Smooth muscle cell (in vitro differentiated cells): ENCODE measurements at regions not wholly inside any gene's neighbourhood (a gene's known extent, or its start where the extent isn't known, plus 50 kb on each side); places are given as distances from the start of the nearest gene placed in this dataset.

Experiments
- DNase-seq: peaks from one replicate; lab custom pipeline; 2025; ENCODE audit not compliant: unreplicated experiment; lab: John Stamatoyannopoulos, UW
- H2AFZ ChIP-seq: fragments of 200-600 bp; sonication (generic); 2 replicates; pipeline ENCODE4 v1.6.0; 2016; ENCODE audit warnings: antibody characterized with exemption, low read depth, mild to moderate bottlenecking
- H3F3A ChIP-seq: fragments of 200-600 bp; sonication (generic); 2 replicates; pipeline ENCODE4 v1.6.0; 2017; ENCODE audit warnings: antibody characterized with exemption, low read depth
- H3K27ac ChIP-seq: fragments of 200-600 bp; sonication (generic); 2 replicates; pipeline ENCODE4 v1.5.1; 2016; ENCODE audit warnings: low read depth, mild to moderate bottlenecking
- H3K27me3 ChIP-seq: fragments of 200-600 bp; sonication (generic); 2 replicates; pipeline ENCODE4 v1.6.1; 2016; ENCODE audit warnings: low read depth, mild to moderate bottlenecking
- H3K36me3 ChIP-seq: fragments of 200-600 bp; sonication (generic); 2 replicates; pipeline ENCODE4 v1.5.1; 2016; ENCODE audit warnings: low read depth
- H3K4me1 ChIP-seq: fragments of 200-600 bp; sonication (generic); 2 replicates; pipeline ENCODE4 v1.5.1; 2016; ENCODE audit warnings: low read depth
- H3K4me2 ChIP-seq: fragments of 200-600 bp; sonication (generic); 2 replicates; pipeline ENCODE4 v1.6.0; 2016; ENCODE audit warnings: mild to moderate bottlenecking
- H3K4me3 ChIP-seq: fragments of 200-600 bp; sonication (generic); 2 replicates; pipeline ENCODE4 v1.5.1; 2016; ENCODE audit warnings: mild to moderate bottlenecking
- H3K79me2 ChIP-seq: fragments of 200-600 bp; sonication (generic); 2 replicates; pipeline ENCODE4 v1.6.0; 2016; ENCODE audit warnings: low read depth, mild to moderate bottlenecking
- H3K9ac ChIP-seq: fragments of 200-600 bp; sonication (generic); 2 replicates; pipeline ENCODE4 v1.6.0; 2016; ENCODE audit warnings: low read depth
- H3K9me3 ChIP-seq: fragments of 200-600 bp; sonication (generic); replicated peaks from 2 replicates; pipeline ENCODE4 v1.5.1; 2016; ENCODE audit warnings: low read depth
- H4K20me1 ChIP-seq: fragments of 200-600 bp; sonication (generic); 2 replicates; pipeline ENCODE4 v1.6.0; 2016; ENCODE audit warnings: low read depth
- WGBS: methylation state at CpG from one replicate; pipeline ENCODE4 v1.1.7; 2016; ENCODE audit warnings: low lambda C conversion rate; 5-methylcytosine and 5-hydroxymethylcytosine counted together
- TF ChIP-seq, protein P1 (sequence below): fragments of 200-600 bp; sonication (generic); IDR thresholded peaks from 2 replicates; pipeline ENCODE4 v1.5.1; 2017; ENCODE audit warnings: borderline replicate concordance, mild to moderate bottlenecking, antibody characterized with exemption; ENCODE audit not compliant: insufficient read depth, poor library complexity, severe bottlenecking

- no peaks in the 10 kb centered on the region for H3F3A ChIP-seq
- H3K4me2 ChIP-seq: no peak overlapping the region
- TF ChIP-seq, protein P1, sequence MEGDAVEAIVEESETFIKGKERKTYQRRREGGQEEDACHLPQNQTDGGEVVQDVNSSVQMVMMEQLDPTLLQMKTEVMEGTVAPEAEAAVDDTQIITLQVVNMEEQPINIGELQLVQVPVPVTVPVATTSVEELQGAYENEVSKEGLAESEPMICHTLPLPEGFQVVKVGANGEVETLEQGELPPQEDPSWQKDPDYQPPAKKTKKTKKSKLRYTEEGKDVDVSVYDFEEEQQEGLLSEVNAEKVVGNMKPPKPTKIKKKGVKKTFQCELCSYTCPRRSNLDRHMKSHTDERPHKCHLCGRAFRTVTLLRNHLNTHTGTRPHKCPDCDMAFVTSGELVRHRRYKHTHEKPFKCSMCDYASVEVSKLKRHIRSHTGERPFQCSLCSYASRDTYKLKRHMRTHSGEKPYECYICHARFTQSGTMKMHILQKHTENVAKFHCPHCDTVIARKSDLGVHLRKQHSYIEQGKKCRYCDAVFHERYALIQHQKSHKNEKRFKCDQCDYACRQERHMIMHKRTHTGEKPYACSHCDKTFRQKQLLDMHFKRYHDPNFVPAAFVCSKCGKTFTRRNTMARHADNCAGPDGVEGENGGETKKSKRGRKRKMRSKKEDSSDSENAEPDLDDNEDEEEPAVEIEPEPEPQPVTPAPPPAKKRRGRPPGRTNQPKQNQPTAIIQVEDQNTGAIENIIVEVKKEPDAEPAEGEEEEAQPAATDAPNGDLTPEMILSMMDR: no peak
- H3K4me3 ChIP-seq: no peak overlapping the region
- 93% methylated on average over 1 of the region's 1 CpG for WGBS
- no peak overlapping the region for H3K9ac ChIP-seq
- H3K4me1 ChIP-seq: peaks cover 7% of the 10 kb centered on the region
- no peak for DNase-seq
- H3K27me3 ChIP-seq: no peaks in the 10 kb centered on the region
- no peak overlapping the region for H2AFZ ChIP-seq
- no peaks in the 10 kb centered on the region for H3K79me2 ChIP-seq
- no peaks in the 10 kb centered on the region for H4K20me1 ChIP-seq
- no peak overlapping the region for H3K27ac ChIP-seq
- no peaks in the 10 kb centered on the region for H3K9me3 ChIP-seq
- no peaks in the 10 kb centered on the region for H3K36me3 ChIP-seq
Measured at GRCh38 chr2:53434466-53434865, 333.1 kb upstream of the CHAC2 start.

- H3K27ac ChIP-seq: no peak overlapping the region
- TF ChIP-seq, protein P1: no peak
- peaks cover 7% of the 10 kb centered on the region for H3K4me1 ChIP-seq
- no peaks in the 10 kb centered on the region for H3K9me3 ChIP-seq
- no peak overlapping the region for H3K4me2 ChIP-seq
- H3K27me3 ChIP-seq: no peaks in the 10 kb centered on the region
- no peaks in the 10 kb centered on the region for H4K20me1 ChIP-seq
- H2AFZ ChIP-seq: no peak overlapping the region
- DNase-seq: no peak
- H3K4me3 ChIP-seq: no peak overlapping the region
- H3K36me3 ChIP-seq: no peaks in the 10 kb centered on the region
- no peaks in the 10 kb centered on the region for H3K79me2 ChIP-seq
- 82% methylated on average over 3 of the region's 3 CpGs for WGBS
- no peaks in the 10 kb centered on the region for H3F3A ChIP-seq
- no peak overlapping the region for H3K9ac ChIP-seq
Measured at GRCh38 chr2:53432936-53433335, 334.7 kb upstream of the CHAC2 start.

- Histone ChIP-seq H2AFZ (peak overlapping the region; percentile 57), H3K4me1 (no peaks in the 10 kb centered on the region), H3K36me3 (no peaks in the 10 kb centered on the region), H3K4me2 (no peak overlapping the region), H3K4me3 (no peak overlapping the region), H3F3A (no peaks in the 10 kb centered on the region), H3K79me2 (no peaks in the 10 kb centered on the region), H3K9me3 (no peaks in the 10 kb centered on the region), H3K9ac (no peak overlapping the region), H3K27me3 (no peaks in the 10 kb centered on the region), H3K27ac (no peak overlapping the region), H4K20me1 (no peaks in the 10 kb centered on the region)
- WGBS: 51% methylated on average over 2 of the region's 2 CpGs
- TF ChIP-seq, protein P1: no peak
- no peak for DNase-seq
Measured at GRCh38 chr2:53429901-53430300, 337.7 kb upstream of the CHAC2 start.

- H3K27me3 ChIP-seq: no peaks in the 10 kb centered on the region
Measured at GRCh38 chr2:53424902-53425301, 342.7 kb upstream of the CHAC2 start.

More at GRCh38 chr2:53424902-53425301, 342.7 kb upstream of the CHAC2 start:
- Histone ChIP-seq H4K20me1 (no peaks in the 10 kb centered on the region), H3K4me1 (no peaks in the 10 kb centered on the region), H3K9me3 (no peaks in the 10 kb centered on the region), H3K79me2 (no peaks in the 10 kb centered on the region), H3K9ac (no peak overlapping the region), H3K36me3 (no peaks in the 10 kb centered on the region), H2AFZ (no peak overlapping the region), H3K4me3 (no peak overlapping the region), H3K27ac (no peak overlapping the region), H3K4me2 (no peak overlapping the region), H3F3A (no peaks in the 10 kb centered on the region)
- DNase-seq: no peak
- TF ChIP-seq, protein P1: no peak
- WGBS: 89% methylated on average over 3 of the region's 3 CpGs
